Esophagus squamous epithelium (tissue), 5 donors: ENCODE measurements at regions not wholly inside any gene's neighbourhood (a gene's known extent, or its start where the extent isn't known, plus 50 kb on each side); places are given as distances from the start of the nearest gene placed in this dataset.

Experiments used
- DNase-seq: peaks from one replicate; lab custom pipeline; 2025; lab: John Stamatoyannopoulos, UW
- H3K27ac ChIP-seq, 4 donors: fragments of 200-600 bp; sonication (generic); one replicate each; pipeline ENCODE4 v1.5.1; 2016 to 2019; ENCODE audit warnings: mild to moderate bottlenecking in 1 of 4
- H3K27me3 ChIP-seq, 4 donors: fragments of 200-600 bp; sonication (generic); 1 replicate in 3 of 4; 2 replicates in 1 of 4; pipeline versions ENCODE4 v1.5.1 to v1.6.0; 2017 to 2021; ENCODE audit warnings: antibody characterized with exemption in 1 of 4
- H3K36me3 ChIP-seq, 3 donors: fragments of 200-600 bp; sonication (generic); one replicate each; pipeline ENCODE4 v1.5.1; 2016 to 2019
- H3K4me1 ChIP-seq, 3 donors: fragments of 200-600 bp; sonication (generic); one replicate each; pipeline ENCODE4 v1.5.1; 2017 to 2019
- H3K4me3 ChIP-seq, 4 donors: fragments of 200-600 bp; sonication (generic); 1 replicate in 3 of 4; 2 replicates in 1 of 4; pipeline ENCODE4 v1.5.1; 2016 to 2019; ENCODE audit warnings: mild to moderate bottlenecking in 2 of 4, moderate library complexity in 1 of 4
- H3K9me3 ChIP-seq, 3 donors: fragments of 200-600 bp; sonication (generic); one replicate each; pipeline ENCODE4 v1.5.1; 2016 to 2019
- POLR2A ChIP-seq, 4 donors: fragments of 450-650 bp; IDR thresholded peaks; one replicate each; pipeline ENCODE4 v1.6.1; 2017; ENCODE audit warnings: antibody characterized with exemption in 4 of 4, mild to moderate bottlenecking in 4 of 4, moderate library complexity in 3 of 4
- WGBS, 2 donors: methylation state at CpG; one replicate each; pipeline ENCODE4 v1.1.5; 2018; 5-methylcytosine and 5-hydroxymethylcytosine counted together
- intact Hi-C: fragments of 100-400 bp; cut with DNase I; formaldehyde crosslinking; loops from one replicate; pipeline ENCODE4 v1.15.0; 2022
- small RNA-seq, 4 donors: library from RNA; depleted of rRNA; stranded (forward); fragments of <200 nt; gene quantifications; one replicate each; pipeline ENCODE3, GENCODE V24; 2016
- TF ChIP-seq, protein P1 (sequence below), 6 experiments: fragments of 450-650 bp in 4 of 6; fragments of 200-600 bp in 2 of 6; sonication (generic) in 2 of 6; IDR thresholded peaks; one replicate each; pipeline ENCODE4 v1.5.1; 2016 to 2019; ENCODE audit warnings: antibody characterized with exemption in 6 of 6, mild to moderate bottlenecking in 4 of 6, moderate library complexity in 4 of 6
- donor health status: DM: yes; HTN: yes; CAD: no.

- no peaks in the 10 kb centered on the region for H3K4me1 ChIP-seq
- H3K4me3 ChIP-seq = no peak overlapping the region
- peaks cover 0 to 25% (median 9%) of the 10 kb centered on the region in 3 donors for H3K9me3 ChIP-seq
- no peak for DNase-seq
- TF ChIP-seq, protein P1, sequence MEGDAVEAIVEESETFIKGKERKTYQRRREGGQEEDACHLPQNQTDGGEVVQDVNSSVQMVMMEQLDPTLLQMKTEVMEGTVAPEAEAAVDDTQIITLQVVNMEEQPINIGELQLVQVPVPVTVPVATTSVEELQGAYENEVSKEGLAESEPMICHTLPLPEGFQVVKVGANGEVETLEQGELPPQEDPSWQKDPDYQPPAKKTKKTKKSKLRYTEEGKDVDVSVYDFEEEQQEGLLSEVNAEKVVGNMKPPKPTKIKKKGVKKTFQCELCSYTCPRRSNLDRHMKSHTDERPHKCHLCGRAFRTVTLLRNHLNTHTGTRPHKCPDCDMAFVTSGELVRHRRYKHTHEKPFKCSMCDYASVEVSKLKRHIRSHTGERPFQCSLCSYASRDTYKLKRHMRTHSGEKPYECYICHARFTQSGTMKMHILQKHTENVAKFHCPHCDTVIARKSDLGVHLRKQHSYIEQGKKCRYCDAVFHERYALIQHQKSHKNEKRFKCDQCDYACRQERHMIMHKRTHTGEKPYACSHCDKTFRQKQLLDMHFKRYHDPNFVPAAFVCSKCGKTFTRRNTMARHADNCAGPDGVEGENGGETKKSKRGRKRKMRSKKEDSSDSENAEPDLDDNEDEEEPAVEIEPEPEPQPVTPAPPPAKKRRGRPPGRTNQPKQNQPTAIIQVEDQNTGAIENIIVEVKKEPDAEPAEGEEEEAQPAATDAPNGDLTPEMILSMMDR (IDR thresholded peaks at IDR 0.05) = no peak
- TF ChIP-seq POLR2A (IDR thresholded peaks at IDR 0.05) = no peak
- intact Hi-C loops = no loop called here
- H3K27me3 ChIP-seq = no peaks in the 10 kb centered on the region
- no peaks in the 10 kb centered on the region for H3K36me3 ChIP-seq
- H3K27ac ChIP-seq = no peak overlapping the region
Measured at GRCh38 chr12:104822941-104823340, 135.1 kb downstream of the SLC41A2 start.

GRCh38 chr12:104816845-104817503, 141.1 kb downstream of the SLC41A2 start:
- TF ChIP-seq, protein P1 (IDR thresholded peaks at IDR 0.05) = no peak
- no peak for TF ChIP-seq POLR2A (IDR thresholded peaks at IDR 0.05)
- H3K36me3 ChIP-seq = no peaks in the 10 kb centered on the region
- no peak for DNase-seq
- H3K27ac ChIP-seq = no peak overlapping the region
- intact Hi-C loops = no loop called here
- H3K9me3 ChIP-seq = no peaks in the 10 kb centered on the region
- WGBS, 2 donors = 93 to 96% methylated on average over 4 of the region's 4 CpGs
- H3K27me3 ChIP-seq = no peaks in the 10 kb centered on the region
- no peak overlapping the region for H3K4me3 ChIP-seq
- H3K4me1 ChIP-seq = no peaks in the 10 kb centered on the region

DNA sequence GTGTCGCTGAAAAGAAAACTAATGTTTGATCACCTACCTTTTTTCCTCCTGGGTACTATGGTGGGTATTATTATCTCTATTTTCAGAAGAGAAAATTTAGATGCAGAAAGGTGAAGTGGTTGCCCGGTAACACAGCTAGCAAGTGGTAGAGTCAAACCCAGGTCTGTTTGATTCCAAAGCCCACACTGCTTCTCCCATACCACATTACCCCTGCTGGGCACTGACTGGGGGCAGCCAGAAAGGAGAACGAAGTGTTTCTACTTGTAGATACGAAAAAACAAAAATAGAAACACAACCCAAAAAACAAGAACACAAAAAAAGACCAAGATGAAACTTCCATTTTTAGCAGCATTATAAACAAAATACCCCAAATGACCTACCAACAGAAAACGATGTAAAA, 142.2 kb downstream of the SLC41A2 start:
- Histone ChIP-seq H3K27me3 (no peaks in the 10 kb centered on the region), H3K36me3 (no peaks in the 10 kb centered on the region), H3K4me1 (no peaks in the 10 kb centered on the region), H3K4me3 (no peak overlapping the region), H3K9me3 (no peaks in the 10 kb centered on the region), H3K27ac (no peak overlapping the region)
- DNase-seq = no peak
- TF ChIP-seq, protein P1 (IDR thresholded peaks at IDR 0.05) = no peak
- TF ChIP-seq POLR2A (IDR thresholded peaks at IDR 0.05) = no peak
- WGBS, 2 donors = 79 to 81% methylated on average over 5 of the region's 5 CpGs
- intact Hi-C loops = no loop called here

DNA sequence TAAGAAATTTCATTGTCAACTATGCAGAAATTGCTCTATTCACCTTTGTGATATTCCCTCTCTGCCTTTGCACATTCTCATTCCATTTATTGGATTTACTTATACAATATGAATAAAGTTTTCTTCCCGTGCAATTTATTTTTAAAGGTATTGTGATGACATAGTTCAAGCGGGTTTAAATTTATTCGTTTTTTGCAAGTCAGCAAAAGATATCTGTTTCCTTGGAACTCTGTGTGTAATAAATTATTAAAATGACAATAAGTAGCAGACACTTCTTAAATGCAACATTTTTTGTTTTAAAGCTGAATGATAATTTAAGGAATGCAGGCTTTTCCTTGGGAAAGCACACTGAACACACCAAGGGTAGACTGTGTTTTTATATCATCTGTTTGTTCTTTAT, 143.1 kb downstream of the SLC41A2 start:
- Histone ChIP-seq H3K4me1 (no peaks in the 10 kb centered on the region), H3K27ac (no peak overlapping the region), H3K9me3 (no peaks in the 10 kb centered on the region), H3K4me3 (no peak overlapping the region), H3K27me3 (no peaks in the 10 kb centered on the region), H3K36me3 (no peaks in the 10 kb centered on the region)
- DNase-seq = no peak
- WGBS, 2 donors = 77 to 93% methylated on average over 3 of the region's 3 CpGs
- TF ChIP-seq, protein P1 (IDR thresholded peaks at IDR 0.05) = no peak
- TF ChIP-seq POLR2A (IDR thresholded peaks at IDR 0.05) = no peak
- intact Hi-C loops = no loop called here

Small RNA genes lying in the stretch of these regions (small RNA-seq; reads per million reads assigned to genes)
- 0 reads per million in 4 donors for gene RF00019
